ENCODE measurements at regions not wholly inside any gene's neighbourhood (a gene's known extent, or its start where the extent isn't known, plus 50 kb on each side); places are given as distances from the start of the nearest gene placed in this dataset.

DNA sequence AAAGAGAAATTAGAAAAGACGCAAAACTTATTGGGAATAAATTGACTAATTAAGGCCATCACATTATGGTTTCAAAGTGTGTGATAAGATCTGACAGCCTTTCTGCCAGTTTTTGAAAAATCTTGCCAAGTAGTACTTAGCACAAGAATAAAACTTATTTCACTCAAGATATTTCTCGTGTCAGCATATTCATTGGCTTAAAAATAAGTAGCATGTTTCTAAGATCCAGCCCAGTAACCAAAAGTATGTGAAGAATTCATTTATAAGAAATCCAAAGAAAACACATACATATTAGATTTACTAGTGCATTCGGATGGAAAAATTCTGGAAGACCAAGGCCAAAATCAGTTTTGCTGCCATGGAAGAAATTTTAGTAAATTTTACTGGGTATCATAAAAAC, 1135.0 kb downstream of the GALC start:
- BruUV-seq (replicated peaks), result no TSS peak
- H3K4me3 Mint-ChIP-seq (ENCODE audit: low read depth, unreplicated experiment), result no peak overlapping the region

DNA sequence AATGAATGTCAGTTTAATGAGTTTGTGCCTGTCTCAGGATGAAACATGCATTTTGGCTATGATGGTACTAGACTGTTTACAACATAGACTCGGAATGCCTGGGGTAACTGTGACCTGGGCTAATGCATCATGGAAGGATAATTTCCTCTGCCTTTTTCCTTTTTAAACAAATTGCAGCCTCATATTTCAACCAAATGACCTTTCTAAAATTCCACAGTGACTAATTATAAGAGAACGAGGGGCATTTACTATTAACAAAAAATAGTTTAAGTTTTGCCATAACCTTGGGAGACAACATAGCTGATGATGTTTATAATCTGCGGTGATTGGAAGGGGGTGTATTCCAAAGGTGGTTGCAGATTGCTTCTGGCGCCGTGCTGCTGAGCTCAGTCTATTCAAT, 1140.5 kb downstream of the GALC start:
- Mint-ChIP-seq H3K4me3 (ENCODE audit: low read depth, unreplicated experiment) (no peak overlapping the region), H3K27ac (ENCODE audit: unreplicated experiment) (no peak overlapping the region), H3K36me3 (ENCODE audit: insufficient read depth, unreplicated experiment) (no peaks in the 10 kb centered on the region), H3K4me1 (ENCODE audit: low read depth, unreplicated experiment) (peaks cover 10% of the 10 kb centered on the region), H3K9me3 (ENCODE audit: low read depth, unreplicated experiment) (peaks cover 2% of the 10 kb centered on the region), H3K27me3 (ENCODE audit: unreplicated experiment) (no peaks in the 10 kb centered on the region)
- TF ChIP-seq, protein P1, sequence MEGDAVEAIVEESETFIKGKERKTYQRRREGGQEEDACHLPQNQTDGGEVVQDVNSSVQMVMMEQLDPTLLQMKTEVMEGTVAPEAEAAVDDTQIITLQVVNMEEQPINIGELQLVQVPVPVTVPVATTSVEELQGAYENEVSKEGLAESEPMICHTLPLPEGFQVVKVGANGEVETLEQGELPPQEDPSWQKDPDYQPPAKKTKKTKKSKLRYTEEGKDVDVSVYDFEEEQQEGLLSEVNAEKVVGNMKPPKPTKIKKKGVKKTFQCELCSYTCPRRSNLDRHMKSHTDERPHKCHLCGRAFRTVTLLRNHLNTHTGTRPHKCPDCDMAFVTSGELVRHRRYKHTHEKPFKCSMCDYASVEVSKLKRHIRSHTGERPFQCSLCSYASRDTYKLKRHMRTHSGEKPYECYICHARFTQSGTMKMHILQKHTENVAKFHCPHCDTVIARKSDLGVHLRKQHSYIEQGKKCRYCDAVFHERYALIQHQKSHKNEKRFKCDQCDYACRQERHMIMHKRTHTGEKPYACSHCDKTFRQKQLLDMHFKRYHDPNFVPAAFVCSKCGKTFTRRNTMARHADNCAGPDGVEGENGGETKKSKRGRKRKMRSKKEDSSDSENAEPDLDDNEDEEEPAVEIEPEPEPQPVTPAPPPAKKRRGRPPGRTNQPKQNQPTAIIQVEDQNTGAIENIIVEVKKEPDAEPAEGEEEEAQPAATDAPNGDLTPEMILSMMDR (IDR thresholded peaks at IDR 0.05; ENCODE audit: unreplicated experiment), result no peak
- BruUV-seq (replicated peaks), result no TSS peak
- CTCF ChIA-PET, result no interaction called here
- intact Hi-C loops (cut with micrococcal nuclease; ENCODE audit: unreplicated experiment), result no loop called here
- DNase-seq, result no peak

More for the DNA sequence above, 1135.0 kb downstream of the GALC start:
- Mint-ChIP-seq H3K4me1 (ENCODE audit: low read depth, unreplicated experiment) (peaks cover 16% of the 10 kb centered on the region), H3K36me3 (ENCODE audit: insufficient read depth, unreplicated experiment) (no peaks in the 10 kb centered on the region), H3K27ac (ENCODE audit: unreplicated experiment) (no peak overlapping the region), H3K27me3 (ENCODE audit: unreplicated experiment) (no peaks in the 10 kb centered on the region), H3K9me3 (ENCODE audit: low read depth, unreplicated experiment) (no peaks in the 10 kb centered on the region)
- CTCF ChIA-PET, result interaction anchor here (0.7 kb wide), 1 partner anchor 39 kb away, joined by 3 read pairs; no protein-coding TSS in a partner anchor
- TF ChIP-seq, protein P1 (IDR thresholded peaks at IDR 0.05; ENCODE audit: unreplicated experiment), result no peak
- no peak for DNase-seq
- intact Hi-C loops (cut with micrococcal nuclease; ENCODE audit: unreplicated experiment), result no loop called here

DNA sequence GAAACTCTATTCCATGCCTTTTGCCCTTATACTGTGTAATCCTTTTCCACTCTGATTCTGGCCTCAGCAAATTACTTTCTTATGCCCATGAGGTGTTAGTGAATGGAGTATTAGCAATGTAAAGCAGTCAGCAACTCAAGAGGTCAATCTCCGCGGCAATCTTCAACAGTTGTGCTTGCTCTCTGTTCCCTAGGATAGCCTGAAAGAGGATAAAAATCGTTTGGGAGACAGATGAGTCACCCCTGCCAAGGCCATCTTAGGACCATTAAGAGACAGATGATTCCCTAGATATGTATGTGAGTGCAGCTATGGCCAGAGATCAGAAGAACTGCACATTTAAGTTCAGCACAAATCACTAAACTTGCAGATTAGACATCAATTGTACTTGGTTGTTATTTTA, 1145.8 kb downstream of the GALC start:
- CTCF ChIA-PET, result no interaction called here
- no peak for DNase-seq
- TF ChIP-seq, protein P1 (IDR thresholded peaks at IDR 0.05; ENCODE audit: unreplicated experiment), result no peak
- no TSS peak for BruUV-seq (replicated peaks)
- intact Hi-C loops (cut with micrococcal nuclease; ENCODE audit: unreplicated experiment), result no loop called here
- Mint-ChIP-seq H3K36me3 (ENCODE audit: insufficient read depth, unreplicated experiment) (no peaks in the 10 kb centered on the region), H3K4me3 (ENCODE audit: low read depth, unreplicated experiment) (no peak overlapping the region), H3K27me3 (ENCODE audit: unreplicated experiment) (no peaks in the 10 kb centered on the region), H3K9me3 (ENCODE audit: low read depth, unreplicated experiment) (peaks cover 2% of the 10 kb centered on the region), H3K4me1 (ENCODE audit: low read depth, unreplicated experiment) (no peaks in the 10 kb centered on the region), H3K27ac (ENCODE audit: unreplicated experiment) (no peak overlapping the region)

DNA sequence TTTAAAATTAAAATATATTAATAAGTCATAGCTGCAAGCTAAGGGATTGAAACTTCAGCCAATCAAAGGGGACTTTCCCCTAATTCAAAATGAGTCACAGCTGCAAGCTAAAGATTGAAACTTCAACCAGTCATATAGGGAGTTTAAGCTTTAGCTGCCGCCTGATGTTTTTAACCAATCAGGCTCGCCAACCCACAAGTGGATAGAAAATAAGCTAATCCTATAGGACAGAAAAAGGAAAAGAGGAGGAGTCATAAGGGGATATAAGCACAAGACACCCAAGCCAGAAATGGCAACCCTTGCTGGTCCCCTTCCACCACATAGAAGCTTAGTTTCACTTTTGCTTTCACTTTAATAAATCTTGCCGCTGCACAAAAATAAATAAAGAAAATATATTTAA, 1154.6 kb downstream of the GALC start:
- intact Hi-C loops (cut with micrococcal nuclease; ENCODE audit: unreplicated experiment), result no loop called here
- H3K9me3 Mint-ChIP-seq (ENCODE audit: low read depth, unreplicated experiment), result no peaks in the 10 kb centered on the region
- H3K4me3 Mint-ChIP-seq (ENCODE audit: low read depth, unreplicated experiment), result no peak overlapping the region
- H3K36me3 Mint-ChIP-seq (ENCODE audit: insufficient read depth, unreplicated experiment), result no peaks in the 10 kb centered on the region
- TF ChIP-seq, protein P1 (IDR thresholded peaks at IDR 0.05; ENCODE audit: unreplicated experiment), result no peak
- H3K4me1 Mint-ChIP-seq (ENCODE audit: low read depth, unreplicated experiment), result no peaks in the 10 kb centered on the region
- CTCF ChIA-PET, result no interaction called here
- no TSS peak for BruUV-seq (replicated peaks)
- no peaks in the 10 kb centered on the region for H3K27me3 Mint-ChIP-seq (ENCODE audit: unreplicated experiment)
- DNase-seq, result no peak
- H3K27ac Mint-ChIP-seq (ENCODE audit: unreplicated experiment), result no peak overlapping the region

All from Calu3 (cell line).